ENCODE measurements at regions not wholly inside any gene's neighbourhood (a gene's known extent, or its start where the extent isn't known, plus 50 kb on each side); places are given as distances from the start of the nearest gene placed in this dataset.

DNA sequence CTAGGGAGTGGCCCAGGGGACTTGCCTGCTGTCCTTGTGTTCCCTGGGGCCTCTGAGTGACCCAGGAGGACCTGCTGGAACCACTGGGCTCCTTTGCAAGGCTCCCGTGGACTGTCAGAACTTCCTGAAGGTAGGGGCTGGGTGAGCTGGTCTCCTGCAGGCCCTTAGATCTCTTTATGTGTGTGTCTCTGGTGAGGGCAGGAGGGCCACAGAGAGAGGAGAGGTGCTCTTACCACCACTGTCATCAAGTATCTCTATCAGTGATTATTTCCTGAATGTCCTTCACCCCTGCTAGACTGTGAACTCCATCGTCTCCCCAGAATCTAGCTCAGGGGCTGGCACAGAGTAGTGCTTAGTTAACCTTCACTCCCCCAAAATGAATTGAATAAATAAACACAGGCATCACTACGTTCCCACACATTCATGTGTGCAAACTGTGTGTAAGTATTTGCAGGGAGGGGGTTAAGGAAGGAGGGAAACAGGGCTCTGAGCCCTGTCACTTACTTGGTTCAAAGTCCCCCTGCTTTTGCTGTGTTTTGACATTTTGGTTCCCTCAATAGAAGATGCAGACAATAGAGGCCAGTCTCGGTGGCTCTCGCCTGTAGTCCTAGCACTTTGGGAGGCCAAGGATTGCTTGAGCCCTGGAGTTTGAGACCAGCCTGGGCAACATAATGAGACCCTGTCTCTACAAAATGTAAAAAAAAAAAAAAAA is 100.8 kb upstream of the HAAO start:
- TF ChIP-seq POLR2AphosphoS5 (IDR thresholded peaks at IDR 0.05; ENCODE audit: low read depth) (no peak), GABPA (IDR thresholded peaks at IDR 0.05; ENCODE audit: low read depth) (no peak), REST (IDR thresholded peaks at IDR 0.05; ENCODE audit: insufficient replicate concordance, low read depth) (no peak)
- TF ChIP-seq, protein P1, sequence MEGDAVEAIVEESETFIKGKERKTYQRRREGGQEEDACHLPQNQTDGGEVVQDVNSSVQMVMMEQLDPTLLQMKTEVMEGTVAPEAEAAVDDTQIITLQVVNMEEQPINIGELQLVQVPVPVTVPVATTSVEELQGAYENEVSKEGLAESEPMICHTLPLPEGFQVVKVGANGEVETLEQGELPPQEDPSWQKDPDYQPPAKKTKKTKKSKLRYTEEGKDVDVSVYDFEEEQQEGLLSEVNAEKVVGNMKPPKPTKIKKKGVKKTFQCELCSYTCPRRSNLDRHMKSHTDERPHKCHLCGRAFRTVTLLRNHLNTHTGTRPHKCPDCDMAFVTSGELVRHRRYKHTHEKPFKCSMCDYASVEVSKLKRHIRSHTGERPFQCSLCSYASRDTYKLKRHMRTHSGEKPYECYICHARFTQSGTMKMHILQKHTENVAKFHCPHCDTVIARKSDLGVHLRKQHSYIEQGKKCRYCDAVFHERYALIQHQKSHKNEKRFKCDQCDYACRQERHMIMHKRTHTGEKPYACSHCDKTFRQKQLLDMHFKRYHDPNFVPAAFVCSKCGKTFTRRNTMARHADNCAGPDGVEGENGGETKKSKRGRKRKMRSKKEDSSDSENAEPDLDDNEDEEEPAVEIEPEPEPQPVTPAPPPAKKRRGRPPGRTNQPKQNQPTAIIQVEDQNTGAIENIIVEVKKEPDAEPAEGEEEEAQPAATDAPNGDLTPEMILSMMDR (IDR thresholded peaks at IDR 0.05; ENCODE audit: insufficient read depth, low read length): no peak
